SK-N-MC (cell line): ENCODE measurements at regions not wholly inside any gene's neighbourhood (a gene's known extent, or its start where the extent isn't known, plus 50 kb on each side); places are given as distances from the start of the nearest gene placed in this dataset.

ENCODE experiments used
- EZH2 ChIP-seq: fragments of 200-600 bp; sonication (generic); IDR thresholded peaks from one replicate; pipeline ENCODE4 v1.6.1; 2017; ENCODE audit warnings: antibody characterized with exemption
- FOXP2 ChIP-seq: optimal IDR thresholded peaks from 2 replicates; pipeline ENCODE3; 2011; ENCODE audit warnings: mild to moderate bottlenecking, moderate library complexity; ENCODE audit not compliant: insufficient read depth; ENCODE audit errors: extremely low read length, control extremely low read depth
- POLR2AphosphoS5 ChIP-seq: IDR thresholded peaks from 2 replicates; pipeline ENCODE4 v1.6.1; 2012; ENCODE audit warnings: mild to moderate bottlenecking, low read depth, low read length, borderline replicate concordance

DNA sequence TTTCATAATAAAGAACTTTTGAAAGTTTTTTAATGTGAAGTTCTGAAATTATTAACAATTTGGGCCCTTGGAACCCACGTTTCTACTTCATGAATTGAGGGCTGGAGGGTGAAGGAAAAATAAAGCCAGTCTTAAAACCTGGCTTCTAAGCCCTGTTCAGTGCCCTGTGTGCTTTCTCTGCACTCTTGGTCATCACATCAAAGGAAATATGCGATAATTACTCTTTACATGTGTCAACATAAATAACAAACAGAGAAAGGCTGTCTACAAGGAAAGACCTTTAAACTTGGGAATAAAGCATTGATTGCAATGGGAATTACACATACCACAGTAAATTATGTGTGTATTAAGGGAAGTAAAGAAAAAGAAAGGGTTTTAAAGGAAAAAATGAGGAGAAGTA is 150.7 kb upstream of the KLF7 start:
- TF ChIP-seq EZH2 (no peak), POLR2AphosphoS5 (no peak), FOXP2 (no peak)
